OCI-LY7 (cell line): ENCODE measurements at regions not wholly inside any gene's neighbourhood (a gene's known extent, or its start where the extent isn't known, plus 50 kb on each side); places are given as distances from the start of the nearest gene placed in this dataset.

Experiments
- CTCF ChIP-seq: fragments of 200-600 bp; sonication (generic); conservative IDR thresholded peaks from 2 replicates; pipeline ENCODE4 v1.5.1; 2014; ENCODE audit warnings: mild to moderate bottlenecking, antibody characterized with exemption, low read length, moderate library complexity, mixed read lengths
- EZH2phosphoT487 ChIP-seq: fragments of 200-600 bp; sonication (generic); IDR thresholded peaks from 2 replicates; pipeline ENCODE4 v1.6.1; 2018; ENCODE audit warnings: low read depth, borderline replicate concordance, mild to moderate bottlenecking, mixed run types, antibody characterized with exemption, low read length, moderate library complexity, mixed read lengths

GRCh38 chr7:119283353-119283752, 989.6 kb upstream of the KCND2 start:
- no peak for TF ChIP-seq CTCF
- TF ChIP-seq EZH2phosphoT487: no peak
